ENCODE measurements at regions not wholly inside any gene's neighbourhood (a gene's known extent, or its start where the extent isn't known, plus 50 kb on each side); places are given as distances from the start of the nearest gene placed in this dataset.

- Histone ChIP-seq H3K27ac (ENCODE audit: low read length) (no peak overlapping the region), H3K4me3 (ENCODE audit: low read length) (no peak overlapping the region), H3K27me3 (ENCODE audit: insufficient read depth, low read length) (no peaks in the 10 kb centered on the region), H3K36me3 (ENCODE audit: insufficient read depth, low read depth, low read length) (no peaks in the 10 kb centered on the region), H3K9ac (ENCODE audit: low read depth, low read length) (no peak overlapping the region), H3K4me1 (ENCODE audit: insufficient read depth, low read length) (no peaks in the 10 kb centered on the region), H3K9me3 (ENCODE audit: insufficient read depth, low read depth, low read length) (peaks cover 39% of the 10 kb centered on the region)
Observed at GRCh38 chr10:111488668-111489067, 411.8 kb downstream of the ADRA2A start.

DNA sequence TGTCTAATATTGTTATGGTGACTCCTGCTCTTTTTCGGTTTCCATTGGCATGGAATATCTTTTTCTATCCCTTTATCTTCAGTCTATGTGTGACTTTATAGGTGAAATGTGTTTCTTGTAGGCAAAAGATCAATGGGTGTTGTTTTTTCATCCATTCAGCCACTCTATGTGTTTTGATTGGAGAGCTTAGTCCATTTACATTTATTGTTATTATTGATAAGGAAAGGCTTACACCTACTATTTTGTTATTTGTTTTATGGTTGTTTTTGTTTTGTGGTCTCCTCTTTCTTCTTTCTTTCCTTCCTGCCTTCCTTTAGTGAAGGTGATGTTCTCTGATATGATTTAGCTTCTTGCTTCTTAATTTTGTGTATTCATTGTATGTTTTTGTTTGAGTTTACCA, 414.3 kb downstream of the ADRA2A start:
- Histone ChIP-seq H3K36me3 (ENCODE audit: insufficient read depth, low read depth, low read length) (no peaks in the 10 kb centered on the region), H3K27ac (ENCODE audit: low read length) (no peak overlapping the region), H3K27me3 (ENCODE audit: insufficient read depth, low read length) (no peaks in the 10 kb centered on the region), H3K4me1 (ENCODE audit: insufficient read depth, low read length) (no peaks in the 10 kb centered on the region), H3K9ac (ENCODE audit: low read depth, low read length) (no peak overlapping the region), H3K4me3 (ENCODE audit: low read length) (no peak overlapping the region), H3K9me3 (ENCODE audit: insufficient read depth, low read depth, low read length) (peaks cover 39% of the 10 kb centered on the region)

DNA sequence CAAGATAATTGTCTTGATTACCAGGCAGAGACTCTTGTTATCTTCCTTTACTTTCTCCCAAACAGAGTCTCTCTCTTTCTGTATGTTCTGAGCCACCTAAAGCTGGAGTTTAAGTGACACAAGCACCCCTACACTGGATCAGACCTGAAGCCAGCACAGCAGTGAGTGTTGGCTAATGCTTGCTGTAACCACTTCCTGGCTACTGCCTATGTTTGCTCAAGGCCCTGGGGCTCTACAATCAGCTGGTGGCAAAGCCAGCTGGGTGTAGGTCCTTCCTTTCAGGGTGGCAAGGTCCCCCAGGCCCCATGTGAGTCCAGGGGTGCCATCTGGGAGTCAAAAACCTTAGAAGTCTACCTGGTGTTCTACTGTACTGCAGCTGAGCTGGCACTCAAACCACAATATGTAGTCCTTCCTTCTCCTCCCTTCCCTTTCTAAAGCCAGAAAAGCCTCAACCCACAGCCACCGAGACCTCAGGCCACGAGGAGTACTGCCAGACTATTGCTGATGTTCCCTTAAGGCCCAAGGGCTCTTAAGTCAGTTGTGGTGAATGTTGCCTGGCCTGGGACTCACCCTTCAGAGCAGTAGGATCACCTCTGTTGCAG, 416.3 kb downstream of the ADRA2A start:
- H3K36me3 ChIP-seq (ENCODE audit: insufficient read depth, low read depth, low read length) = no peaks in the 10 kb centered on the region
- no peaks in the 10 kb centered on the region for H3K27me3 ChIP-seq (ENCODE audit: insufficient read depth, low read length)
- no peak overlapping the region for H3K9ac ChIP-seq (ENCODE audit: low read depth, low read length)
- no peaks in the 10 kb centered on the region for H3K4me1 ChIP-seq (ENCODE audit: insufficient read depth, low read length)
- H3K4me3 ChIP-seq (ENCODE audit: low read length) = no peak overlapping the region
- H3K9me3 ChIP-seq (ENCODE audit: insufficient read depth, low read depth, low read length) = peaks cover 32% of the 10 kb centered on the region
- H3K27ac ChIP-seq (ENCODE audit: low read length) = no peak overlapping the region

GRCh38 chr10:111498560-111498959, 421.7 kb downstream of the ADRA2A start:
- H3K4me3 ChIP-seq (ENCODE audit: low read length) = no peak overlapping the region
- H3K9me3 ChIP-seq (ENCODE audit: insufficient read depth, low read depth, low read length) = peaks cover 5% of the 10 kb centered on the region; the same call in 1 of the 2 replicates
- no peak overlapping the region for H3K27ac ChIP-seq (ENCODE audit: low read length)
- no peaks in the 10 kb centered on the region for H3K36me3 ChIP-seq (ENCODE audit: insufficient read depth, low read depth, low read length)
- no peaks in the 10 kb centered on the region for H3K27me3 ChIP-seq (ENCODE audit: insufficient read depth, low read length)
- no peak overlapping the region for H3K9ac ChIP-seq (ENCODE audit: low read depth, low read length)
- no peaks in the 10 kb centered on the region for H3K4me1 ChIP-seq (ENCODE audit: insufficient read depth, low read length)

DNA sequence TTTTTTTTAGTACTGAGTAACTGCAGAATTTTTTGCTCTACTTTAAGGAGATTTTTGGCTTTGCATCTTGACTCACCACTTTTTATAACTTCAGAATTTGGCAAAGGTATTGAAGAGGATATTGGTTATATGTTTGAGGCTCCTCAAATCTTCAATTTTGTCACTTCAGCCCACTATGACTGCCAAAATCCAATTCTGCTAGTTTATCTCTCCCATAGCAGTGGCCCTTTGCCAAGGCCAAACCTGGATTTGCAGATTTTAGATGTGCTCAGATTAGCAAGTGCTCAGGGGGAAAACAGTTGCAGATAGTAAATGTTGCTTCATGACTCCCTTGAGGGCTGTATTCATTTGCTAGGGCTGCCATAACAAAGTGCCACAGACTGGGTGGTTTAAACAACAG, 427.5 kb downstream of the ADRA2A start:
- Histone ChIP-seq H3K4me3 (ENCODE audit: low read length) (no peak overlapping the region), H3K9me3 (ENCODE audit: insufficient read depth, low read depth, low read length) (peaks cover 19% of the 10 kb centered on the region), H3K4me1 (ENCODE audit: insufficient read depth, low read length) (peaks cover 14% of the 10 kb centered on the region; the same call in 1 of the 2 replicates), H3K27ac (ENCODE audit: low read length) (no peak overlapping the region), H3K27me3 (ENCODE audit: insufficient read depth, low read length) (no peaks in the 10 kb centered on the region), H3K36me3 (ENCODE audit: insufficient read depth, low read depth, low read length) (no peaks in the 10 kb centered on the region), H3K9ac (ENCODE audit: low read depth, low read length) (no peak overlapping the region)

GRCh38 chr10:111506266-111507034, 429.6 kb downstream of the ADRA2A start:
- H3K9ac ChIP-seq (ENCODE audit: low read depth, low read length) = peak overlapping the region; percentile 28; the same call in 1 of the 2 replicates
- no peak overlapping the region for H3K27ac ChIP-seq (ENCODE audit: low read length)
- peaks cover 19% of the 10 kb centered on the region for H3K9me3 ChIP-seq (ENCODE audit: insufficient read depth, low read depth, low read length)
- no peaks in the 10 kb centered on the region for H3K36me3 ChIP-seq (ENCODE audit: insufficient read depth, low read depth, low read length)
- H3K4me3 ChIP-seq (ENCODE audit: low read length) = peak overlapping the region; percentile 43
- no peaks in the 10 kb centered on the region for H3K27me3 ChIP-seq (ENCODE audit: insufficient read depth, low read length)
- H3K4me1 ChIP-seq (ENCODE audit: insufficient read depth, low read length) = peaks cover 14% of the 10 kb centered on the region; the same call in 1 of the 2 replicates

DNA sequence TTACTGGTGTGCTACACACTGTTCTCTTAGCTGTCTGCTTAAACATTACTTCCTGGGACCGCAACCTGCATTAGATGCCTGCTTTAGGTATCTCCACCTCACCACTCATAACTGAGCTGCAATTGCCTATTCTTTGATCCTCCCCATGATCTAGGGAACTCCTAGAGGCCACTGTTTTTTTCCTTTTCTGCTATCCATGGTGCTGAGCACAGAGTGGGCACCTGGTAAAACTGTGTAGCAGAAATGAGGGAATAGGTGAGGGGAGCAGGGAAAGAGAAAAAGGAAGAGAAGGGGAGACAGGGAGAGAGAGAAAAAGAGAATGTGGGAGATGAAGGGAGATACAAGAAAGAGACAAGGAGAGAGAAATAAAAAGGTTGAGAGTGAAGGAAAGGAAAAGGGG, 434.9 kb downstream of the ADRA2A start:
- H3K27me3 ChIP-seq (ENCODE audit: insufficient read depth, low read length) = no peaks in the 10 kb centered on the region

GRCh38 chr10:111515264-111515663, 438.4 kb downstream of the ADRA2A start:
- Histone ChIP-seq H3K27ac (ENCODE audit: low read length) (no peak overlapping the region), H3K27me3 (ENCODE audit: insufficient read depth, low read length) (no peaks in the 10 kb centered on the region), H3K4me3 (ENCODE audit: low read length) (no peak overlapping the region)

More for the DNA sequence above, 434.9 kb downstream of the ADRA2A start:
- Histone ChIP-seq H3K4me1 (ENCODE audit: insufficient read depth, low read length) (peaks cover 12% of the 10 kb centered on the region; the same call in 1 of the 2 replicates), H3K27ac (ENCODE audit: low read length) (no peak overlapping the region), H3K36me3 (ENCODE audit: insufficient read depth, low read depth, low read length) (no peaks in the 10 kb centered on the region), H3K4me3 (ENCODE audit: low read length) (no peak overlapping the region), H3K9me3 (ENCODE audit: insufficient read depth, low read depth, low read length) (no peaks in the 10 kb centered on the region), H3K9ac (ENCODE audit: low read depth, low read length) (no peak overlapping the region)

GRCh38 chr10:111515706-111516105, 438.9 kb downstream of the ADRA2A start:
- no peaks in the 10 kb centered on the region for H3K9me3 ChIP-seq (ENCODE audit: insufficient read depth, low read depth, low read length)
- H3K4me1 ChIP-seq (ENCODE audit: insufficient read depth, low read length) = no peaks in the 10 kb centered on the region
- no peak overlapping the region for H3K9ac ChIP-seq (ENCODE audit: low read depth, low read length)
- H3K27ac ChIP-seq (ENCODE audit: low read length) = no peak overlapping the region
- no peaks in the 10 kb centered on the region for H3K27me3 ChIP-seq (ENCODE audit: insufficient read depth, low read length)
- H3K36me3 ChIP-seq (ENCODE audit: insufficient read depth, low read depth, low read length) = no peaks in the 10 kb centered on the region
- H3K4me3 ChIP-seq (ENCODE audit: low read length) = no peak overlapping the region

More at GRCh38 chr10:111515264-111515663, 438.4 kb downstream of the ADRA2A start:
- Histone ChIP-seq H3K4me1 (ENCODE audit: insufficient read depth, low read length) (no peaks in the 10 kb centered on the region), H3K9ac (ENCODE audit: low read depth, low read length) (no peak overlapping the region), H3K9me3 (ENCODE audit: insufficient read depth, low read depth, low read length) (no peaks in the 10 kb centered on the region), H3K36me3 (ENCODE audit: insufficient read depth, low read depth, low read length) (no peaks in the 10 kb centered on the region)

DNA sequence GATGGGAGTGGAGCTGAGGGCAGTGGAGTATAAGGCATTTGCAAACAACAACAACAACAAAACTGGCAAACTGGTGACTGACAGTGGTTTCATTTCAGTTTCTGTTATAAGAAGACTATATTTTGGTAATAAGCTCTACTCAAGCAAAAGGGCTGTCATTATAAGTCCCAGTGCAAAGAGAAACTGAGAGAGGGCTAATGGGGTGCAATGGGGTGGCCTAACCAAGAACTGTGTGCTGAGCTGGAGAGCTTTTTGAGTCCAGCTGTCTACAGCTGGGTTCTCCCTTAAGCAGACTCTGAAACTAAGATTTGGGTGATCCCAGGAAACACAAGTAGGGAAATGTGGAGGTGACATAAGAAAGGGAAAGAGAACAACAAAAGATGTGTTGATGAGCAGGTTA, 439.3 kb downstream of the ADRA2A start:
- Histone ChIP-seq H3K27ac (ENCODE audit: low read length) (no peak overlapping the region), H3K36me3 (ENCODE audit: insufficient read depth, low read depth, low read length) (no peaks in the 10 kb centered on the region), H3K27me3 (ENCODE audit: insufficient read depth, low read length) (no peaks in the 10 kb centered on the region), H3K4me3 (ENCODE audit: low read length) (no peak overlapping the region), H3K9me3 (ENCODE audit: insufficient read depth, low read depth, low read length) (no peaks in the 10 kb centered on the region), H3K9ac (ENCODE audit: low read depth, low read length) (no peak overlapping the region), H3K4me1 (ENCODE audit: insufficient read depth, low read length) (no peaks in the 10 kb centered on the region)

DNA sequence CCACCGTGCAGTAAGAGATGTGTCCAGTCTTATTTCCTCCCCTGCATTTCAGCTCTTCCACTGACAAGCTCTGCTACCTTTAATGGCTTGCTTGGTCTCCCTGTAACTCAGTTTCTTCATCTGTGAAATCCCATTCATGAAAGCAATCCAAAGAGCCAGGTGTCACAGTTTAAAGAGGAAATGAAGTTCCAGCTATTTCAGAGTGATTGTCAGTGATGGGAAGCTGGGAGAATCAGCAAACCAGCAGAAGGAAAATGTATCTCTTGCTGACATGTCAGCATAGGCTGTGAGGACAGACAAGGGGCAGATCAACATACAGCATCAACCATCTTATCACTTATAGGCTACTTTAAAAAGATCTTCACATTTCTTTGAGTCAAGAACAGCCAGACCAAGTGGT, 445.3 kb downstream of the ADRA2A start:
- H3K27me3 ChIP-seq (ENCODE audit: insufficient read depth, low read length) = no peaks in the 10 kb centered on the region
- H3K4me3 ChIP-seq (ENCODE audit: low read length) = no peak overlapping the region
- H3K27ac ChIP-seq (ENCODE audit: low read length) = no peak overlapping the region
- no peak overlapping the region for H3K9ac ChIP-seq (ENCODE audit: low read depth, low read length)
- H3K36me3 ChIP-seq (ENCODE audit: insufficient read depth, low read depth, low read length) = no peaks in the 10 kb centered on the region
- no peaks in the 10 kb centered on the region for H3K4me1 ChIP-seq (ENCODE audit: insufficient read depth, low read length)
- H3K9me3 ChIP-seq (ENCODE audit: insufficient read depth, low read depth, low read length) = no peaks in the 10 kb centered on the region

GRCh38 chr10:111522551-111522950, 445.7 kb downstream of the ADRA2A start:
- Histone ChIP-seq H3K27ac (ENCODE audit: low read length) (no peak overlapping the region), H3K4me1 (ENCODE audit: insufficient read depth, low read length) (no peaks in the 10 kb centered on the region), H3K9me3 (ENCODE audit: insufficient read depth, low read depth, low read length) (no peaks in the 10 kb centered on the region), H3K9ac (ENCODE audit: low read depth, low read length) (no peak overlapping the region), H3K36me3 (ENCODE audit: insufficient read depth, low read depth, low read length) (no peaks in the 10 kb centered on the region), H3K4me3 (ENCODE audit: low read length) (no peak overlapping the region), H3K27me3 (ENCODE audit: insufficient read depth, low read length) (no peaks in the 10 kb centered on the region)

Data from iPS-20b (cell line).